Gastroesophageal sphincter (tissue), 4 donors: ENCODE measurements at regions not wholly inside any gene's neighbourhood (a gene's known extent, or its start where the extent isn't known, plus 50 kb on each side); places are given as distances from the start of the nearest gene placed in this dataset.

Experiments
- ATAC-seq: fragments of 150-250 bp; one replicate; pipeline ENCODE4 v1.9.1; 2016; ENCODE audit warnings: mild to moderate bottlenecking, moderate library complexity
- H3K27ac ChIP-seq, 4 donors: fragments of 200-600 bp; sonication (generic) in 3 of 4; 1 replicate in 3 of 4; 2 replicates in 1 of 4; pipeline ENCODE4 v1.5.1; 2016 to 2019
- H3K27me3 ChIP-seq: fragments of 200-600 bp; sonication (generic); one replicate; pipeline ENCODE4 v1.5.1; 2019
- H3K36me3 ChIP-seq, 2 donors: fragments of 200-600 bp; sonication (generic); one replicate each; pipeline ENCODE4 v1.5.1; 2019; ENCODE audit warnings: control low read depth in 1 of 2
- H3K4me1 ChIP-seq, 3 donors: fragments of 200-600 bp; sonication (generic); 1 replicate in 2 of 3; 2 replicates in 1 of 3; pipeline ENCODE4 v1.5.1; 2016 to 2019; ENCODE audit warnings: control low read depth in 2 of 3
- H3K4me3 ChIP-seq, 2 donors: fragments of 200-600 bp; sonication (generic); one replicate each; pipeline ENCODE4 v1.5.1; 2019; ENCODE audit warnings: mild to moderate bottlenecking in 1 of 2, moderate library complexity in 1 of 2
- H3K9me3 ChIP-seq, 3 donors: fragments of 200-600 bp; sonication (generic); one replicate each; pipeline ENCODE4 v1.5.1; 2017 to 2019; ENCODE audit warnings: control low read depth in 2 of 3
- CTCF ChIP-seq, 4 experiments: fragments of 200-600 bp in 2 of 4; fragments of 450-650 bp in 2 of 4; sonication (generic) in 1 of 4; IDR thresholded peaks; one replicate each; pipeline ENCODE4 v1.5.1; 2017 to 2019; ENCODE audit warnings: antibody characterized with exemption in 4 of 4, mild to moderate bottlenecking in 2 of 4, moderate library complexity in 2 of 4
- EP300 ChIP-seq: sonication (generic); formaldehyde crosslinking; IDR thresholded peaks from one replicate; pipeline ENCODE4 v1.6.1; 2017; ENCODE audit warnings: antibody characterized with exemption, mild to moderate bottlenecking
- POLR2A ChIP-seq, 2 donors: fragments of 450-650 bp; IDR thresholded peaks; one replicate each; pipeline ENCODE4 v1.6.1; 2017; ENCODE audit warnings: antibody characterized with exemption in 2 of 2, mild to moderate bottlenecking in 2 of 2, moderate library complexity in 1 of 2
- POLR2AphosphoS5 ChIP-seq: sonication (generic); formaldehyde crosslinking; IDR thresholded peaks from one replicate; pipeline ENCODE4 v1.6.1; 2017; ENCODE audit warnings: antibody characterized with exemption
- WGBS, 2 donors: methylation state at CpG; one replicate each; pipeline ENCODE4 v1.1.5; 2018; ENCODE audit warnings: low coverage in 1 of 2; 5-methylcytosine and 5-hydroxymethylcytosine counted together

- no peaks in the 10 kb centered on the region for H3K36me3 ChIP-seq
- no peaks in the 10 kb centered on the region for H3K4me1 ChIP-seq
- TF ChIP-seq CTCF (IDR thresholded peaks at IDR 0.05) (no peak), EP300 (no peak), POLR2AphosphoS5 (no peak), POLR2A (IDR thresholded peaks at IDR 0.05) (no peak)
- H3K27me3 ChIP-seq, result no peaks in the 10 kb centered on the region
- 100% methylated on average over 2 of the region's 2 CpGs for WGBS, 2 donors
- H3K4me3 ChIP-seq, result no peak overlapping the region
- ATAC-seq, result no peak
- H3K9me3 ChIP-seq, result no peaks in the 10 kb centered on the region
- no peak overlapping the region for H3K27ac ChIP-seq
These were observed 560.6 kb downstream of the PDCD6IP start for GRCh38 chr3:34359064-34359463.

- Histone ChIP-seq H3K36me3 (no peaks in the 10 kb centered on the region), H3K4me1 (no peaks in the 10 kb centered on the region), H3K27me3 (no peaks in the 10 kb centered on the region), H3K4me3 (no peak overlapping the region), H3K27ac (no peak overlapping the region), H3K9me3 (no peaks in the 10 kb centered on the region)
- ATAC-seq, result no peak
- TF ChIP-seq CTCF (IDR thresholded peaks at IDR 0.05) (no peak), POLR2A (IDR thresholded peaks at IDR 0.05) (no peak), EP300 (no peak), POLR2AphosphoS5 (no peak)
- WGBS, 2 donors, result 75% methylated on average over 5 of the region's 5 CpGs; no CpG with 5 or more reads in 1 of the 2 donors
These were observed 562.3 kb downstream of the PDCD6IP start for GRCh38 chr3:34360713-34361112.

GRCh38 chr3:34361921-34362320 is 563.5 kb downstream of the PDCD6IP start:
- no peaks in the 10 kb centered on the region for H3K27me3 ChIP-seq
- H3K4me1 ChIP-seq, result no peaks in the 10 kb centered on the region
- H3K4me3 ChIP-seq, result no peak overlapping the region
- WGBS, 2 donors, result 80 to 100% methylated on average over 1 to 5 of the region's 5 CpGs
- H3K9me3 ChIP-seq, result no peaks in the 10 kb centered on the region
- TF ChIP-seq CTCF (IDR thresholded peaks at IDR 0.05) (no peak), POLR2AphosphoS5 (no peak), POLR2A (IDR thresholded peaks at IDR 0.05) (no peak), EP300 (no peak)
- H3K36me3 ChIP-seq, result no peaks in the 10 kb centered on the region
- no peak overlapping the region for H3K27ac ChIP-seq
- peak; percentile 51 for ATAC-seq

GRCh38 chr3:34362910-34363309 is 564.5 kb downstream of the PDCD6IP start:
- H3K4me1 ChIP-seq, result no peaks in the 10 kb centered on the region
- 81 to 100% methylated on average over 1 to 5 of the region's 5 CpGs for WGBS, 2 donors
- no peaks in the 10 kb centered on the region for H3K27me3 ChIP-seq
- no peak for ATAC-seq
- no peak overlapping the region for H3K4me3 ChIP-seq
- no peaks in the 10 kb centered on the region for H3K36me3 ChIP-seq
- TF ChIP-seq CTCF (IDR thresholded peaks at IDR 0.05), result no peak
- no peak for TF ChIP-seq POLR2A (IDR thresholded peaks at IDR 0.05)
- no peak for TF ChIP-seq EP300
- no peak for TF ChIP-seq POLR2AphosphoS5
- H3K9me3 ChIP-seq, result no peaks in the 10 kb centered on the region
- H3K27ac ChIP-seq, result no peak overlapping the region

- no peak for ATAC-seq
- no peaks in the 10 kb centered on the region for H3K27me3 ChIP-seq
- no peaks in the 10 kb centered on the region for H3K36me3 ChIP-seq
- no peaks in the 10 kb centered on the region for H3K9me3 ChIP-seq
- no peak overlapping the region for H3K27ac ChIP-seq
- TF ChIP-seq EP300, result no peak
- no peak for TF ChIP-seq CTCF (IDR thresholded peaks at IDR 0.05)
- no peak for TF ChIP-seq POLR2A (IDR thresholded peaks at IDR 0.05)
- TF ChIP-seq POLR2AphosphoS5, result no peak
- no peak overlapping the region for H3K4me3 ChIP-seq
- no peaks in the 10 kb centered on the region for H3K4me1 ChIP-seq
These were observed 565.5 kb downstream of the PDCD6IP start for GRCh38 chr3:34363881-34364280.
